Stimulated activated CD8-positive, alpha-beta memory T cell treated with anti-CD3 and anti-CD28 coated beads, Interleukin-15, amount 100 ng/mL, for 1 hour (primary cell): ENCODE measurements at regions not wholly inside any gene's neighbourhood (a gene's known extent, or its start where the extent isn't known, plus 50 kb on each side); places are given as distances from the start of the nearest gene placed in this dataset.
"Not testable (repeated sequence)": the region's sequence is repeated elsewhere in the genome, so short reads cannot be mapped to it uniquely, and the experiment has no call there.

Experiments
- DNase-seq: peaks from one replicate; pipeline ENCODE4 v3.0.0-alpha.2; 2020; ENCODE audit warnings: low read depth

DNA sequence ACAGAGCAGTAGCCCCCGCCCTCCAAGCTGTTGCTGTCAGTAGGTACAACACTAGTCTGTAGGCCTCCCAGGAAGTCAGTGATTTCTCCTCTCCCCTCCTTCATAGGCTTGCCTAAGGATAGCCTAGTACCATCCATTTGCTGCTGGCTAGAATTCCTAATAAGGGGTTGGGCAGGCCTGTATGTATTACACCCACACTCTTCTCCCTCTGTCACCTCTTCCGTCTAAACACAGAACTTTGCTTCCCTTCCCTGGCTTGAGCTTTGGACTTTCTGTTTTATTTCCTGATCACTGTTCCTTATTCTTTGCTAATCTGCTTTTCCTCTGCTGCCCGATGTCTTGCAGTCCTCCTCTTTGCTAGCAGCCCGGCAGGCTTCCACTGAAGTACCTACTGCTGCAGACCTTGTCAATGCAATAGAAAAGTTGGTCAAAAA, 93.4 kb upstream of the UMPS start:
- DNase-seq: no peak

DNA sequence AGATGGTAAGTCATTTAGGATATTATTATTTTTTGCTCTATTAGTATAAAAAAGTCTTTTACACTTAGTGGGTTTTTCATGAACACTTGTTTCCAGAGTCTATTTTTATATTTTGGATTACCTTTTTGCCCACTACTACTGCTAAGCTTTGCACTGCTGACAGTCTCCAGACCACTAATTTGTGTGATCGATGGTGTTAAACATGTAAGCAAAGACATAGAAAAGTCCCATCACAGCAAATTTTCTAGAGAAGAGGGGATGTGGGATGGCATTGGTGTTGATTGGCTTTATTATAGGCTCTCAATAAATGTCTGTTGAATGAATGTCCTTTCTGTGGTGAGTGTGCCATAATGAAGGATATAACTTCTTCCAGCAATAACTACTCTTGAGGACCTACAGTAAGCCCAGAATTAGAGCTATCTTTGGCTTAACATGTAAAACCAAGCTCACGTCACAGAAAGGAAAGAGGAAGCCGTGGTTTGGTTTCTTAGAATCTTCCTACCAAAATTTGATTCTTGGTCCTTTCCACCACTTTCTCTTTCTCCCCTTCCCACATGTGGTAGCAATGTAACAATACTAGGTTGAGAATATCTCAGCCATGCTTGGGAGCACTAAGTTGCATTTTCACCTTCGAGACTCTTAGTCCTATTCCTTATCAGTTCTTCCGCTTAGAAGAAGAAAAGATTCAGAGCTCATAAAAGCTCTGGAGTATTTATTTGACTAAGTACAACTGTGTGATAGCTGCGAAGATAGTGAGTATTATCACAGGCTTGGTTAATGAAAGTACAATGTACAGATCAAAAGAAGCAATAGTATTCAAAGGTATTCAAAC, 90.6 kb upstream of the UMPS start:
- no peak for DNase-seq

DNA sequence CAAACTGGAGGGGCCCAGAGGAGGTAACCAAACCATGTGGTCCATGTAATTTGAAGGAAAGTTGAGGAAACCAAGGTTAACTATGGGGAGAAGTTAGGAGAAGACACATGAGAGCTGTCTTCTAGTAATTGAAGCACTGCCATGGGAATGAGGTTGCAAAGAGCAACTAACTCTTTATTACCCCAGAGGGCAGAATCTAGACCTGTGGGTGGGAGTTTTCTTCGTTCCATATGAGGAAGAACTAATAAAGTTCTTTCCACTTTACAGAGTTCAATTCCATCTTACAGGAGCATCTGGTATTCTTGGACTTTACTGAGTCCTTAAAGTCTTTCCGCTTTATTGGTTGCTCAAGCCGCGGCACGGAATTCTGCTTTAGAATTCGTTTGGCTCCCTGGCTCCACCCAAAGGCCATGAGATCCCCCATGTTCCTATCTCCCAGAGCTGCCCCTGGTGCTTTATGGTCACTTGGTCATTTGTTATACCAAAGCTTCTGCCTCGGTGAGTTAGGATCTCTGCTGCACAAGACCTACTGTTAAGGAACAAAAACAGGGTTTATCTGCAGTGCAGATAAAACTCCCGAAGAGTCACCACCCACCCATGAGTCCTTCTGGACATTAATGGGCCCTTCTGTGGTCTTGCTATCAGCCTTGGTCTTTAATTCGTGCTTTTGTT, 89.5 kb upstream of the UMPS start:
- DNase-seq: no peak

DNA sequence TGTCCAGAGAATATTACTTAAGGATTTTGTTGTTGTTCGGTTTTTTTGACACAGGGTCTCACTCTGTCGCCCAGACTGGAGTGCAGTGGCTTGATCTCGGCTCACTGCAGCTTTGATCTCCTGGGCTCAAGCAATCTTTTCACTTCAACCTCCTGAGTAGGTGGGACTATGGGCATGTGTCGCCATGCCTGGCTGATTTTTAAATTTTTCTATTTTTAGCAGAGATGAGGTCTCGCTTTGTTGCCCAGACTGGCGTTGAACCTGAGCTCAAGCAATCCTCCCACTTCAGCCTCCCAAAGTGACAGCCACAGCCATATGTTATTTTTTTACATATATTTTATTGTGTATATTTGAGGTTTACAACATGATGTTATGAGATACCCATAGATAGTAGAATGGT, 86.8 kb upstream of the UMPS start:
- no peak for DNase-seq

DNA sequence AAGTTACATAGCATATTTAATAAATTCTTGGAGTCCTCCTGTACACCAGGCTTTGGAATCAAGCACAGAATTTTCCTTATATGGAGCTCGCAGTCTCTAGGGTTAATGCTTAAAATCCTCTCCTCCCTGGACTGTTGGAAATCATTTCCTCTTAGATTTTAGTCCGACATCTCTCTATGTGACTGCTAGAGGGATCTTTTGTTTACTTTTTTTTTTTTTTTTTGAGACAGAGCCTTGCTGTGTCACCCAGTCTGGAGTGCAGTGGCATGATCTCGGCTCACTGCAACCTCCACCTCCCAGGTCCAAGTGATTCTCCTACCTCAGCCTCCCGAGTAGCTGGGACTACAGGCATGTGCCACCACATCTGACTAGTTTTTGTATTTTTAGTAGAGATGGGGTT, 84.1 kb upstream of the UMPS start:
- not testable (repeated sequence) for DNase-seq

DNA sequence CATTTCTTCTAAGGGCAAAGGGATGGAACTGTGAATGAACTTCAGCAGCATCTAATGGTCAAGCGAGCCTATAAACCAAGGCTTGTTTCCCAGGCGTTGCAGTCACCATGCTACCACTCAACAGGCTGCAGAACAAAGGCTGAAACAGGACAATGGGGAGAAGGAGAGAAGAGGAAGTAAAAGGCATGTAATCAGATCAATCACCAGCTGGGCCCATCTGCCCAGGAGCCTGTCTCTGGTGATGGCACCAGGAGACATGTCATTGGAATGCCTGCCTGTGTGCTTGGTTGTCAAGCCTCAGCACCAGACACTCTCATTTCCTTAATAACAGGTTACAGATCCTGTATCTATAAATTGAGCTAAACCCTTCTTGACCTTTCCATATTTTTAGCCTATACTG, 81.7 kb upstream of the UMPS start:
- no peak for DNase-seq

DNA sequence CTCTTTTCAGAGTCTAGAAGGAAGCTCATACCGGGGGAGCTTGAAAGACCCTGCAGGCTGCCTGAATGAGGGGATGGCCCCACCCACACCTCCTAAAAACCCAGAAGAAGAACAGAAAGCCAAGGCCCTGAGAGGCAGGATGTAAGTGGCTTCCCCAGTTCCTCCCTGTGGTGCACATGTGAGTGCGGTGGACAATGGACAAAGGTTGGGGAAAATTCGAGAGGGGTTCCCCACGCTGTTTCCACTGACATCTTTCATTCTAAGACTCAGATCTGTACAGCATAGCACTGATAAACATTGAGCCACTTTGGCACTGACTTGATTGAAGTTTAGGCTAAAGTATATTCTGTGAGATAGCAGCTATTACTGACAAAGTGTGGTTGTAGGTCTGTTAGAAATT, 79.5 kb upstream of the UMPS start:
- no peak for DNase-seq

DNA sequence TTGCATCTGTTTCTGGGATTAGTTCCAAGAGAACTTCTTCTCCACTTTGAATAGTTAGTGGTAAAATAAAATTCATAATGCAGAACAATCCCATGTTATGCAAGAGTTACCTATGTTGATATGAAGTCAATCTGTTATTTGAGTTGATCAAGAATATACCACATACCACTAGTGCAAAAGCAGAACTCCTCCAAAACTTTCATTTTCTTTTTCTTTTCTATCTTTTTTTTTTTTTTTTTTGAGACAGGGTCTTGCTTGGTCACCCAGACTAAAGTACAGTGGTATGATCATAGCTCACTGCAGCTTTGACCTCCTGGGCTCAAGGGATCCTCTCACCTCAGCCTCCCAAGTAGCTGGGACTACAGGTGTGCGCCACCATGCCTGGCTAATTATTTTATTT, 78.8 kb upstream of the UMPS start:
- DNase-seq: not testable (repeated sequence)

DNA sequence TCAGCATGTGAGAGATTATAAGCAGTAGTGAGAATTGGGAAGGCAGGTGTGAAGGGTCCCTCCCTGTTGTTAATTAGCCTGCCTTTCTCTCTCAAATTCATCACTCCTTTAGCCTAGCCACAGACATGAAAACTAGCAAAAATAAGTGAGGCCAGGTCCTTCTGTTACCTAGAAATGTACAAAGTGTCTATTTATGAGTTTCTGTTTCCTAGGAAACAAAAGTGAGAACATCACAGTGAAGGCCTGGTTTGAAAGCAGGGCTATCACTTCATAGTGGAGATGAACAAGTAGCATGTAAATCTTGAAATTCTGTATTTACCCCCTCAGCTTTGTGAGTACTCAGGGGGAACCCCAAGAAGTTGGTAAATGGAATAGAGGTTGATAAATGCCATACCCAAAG, 78.2 kb upstream of the UMPS start:
- DNase-seq: no peak

DNA sequence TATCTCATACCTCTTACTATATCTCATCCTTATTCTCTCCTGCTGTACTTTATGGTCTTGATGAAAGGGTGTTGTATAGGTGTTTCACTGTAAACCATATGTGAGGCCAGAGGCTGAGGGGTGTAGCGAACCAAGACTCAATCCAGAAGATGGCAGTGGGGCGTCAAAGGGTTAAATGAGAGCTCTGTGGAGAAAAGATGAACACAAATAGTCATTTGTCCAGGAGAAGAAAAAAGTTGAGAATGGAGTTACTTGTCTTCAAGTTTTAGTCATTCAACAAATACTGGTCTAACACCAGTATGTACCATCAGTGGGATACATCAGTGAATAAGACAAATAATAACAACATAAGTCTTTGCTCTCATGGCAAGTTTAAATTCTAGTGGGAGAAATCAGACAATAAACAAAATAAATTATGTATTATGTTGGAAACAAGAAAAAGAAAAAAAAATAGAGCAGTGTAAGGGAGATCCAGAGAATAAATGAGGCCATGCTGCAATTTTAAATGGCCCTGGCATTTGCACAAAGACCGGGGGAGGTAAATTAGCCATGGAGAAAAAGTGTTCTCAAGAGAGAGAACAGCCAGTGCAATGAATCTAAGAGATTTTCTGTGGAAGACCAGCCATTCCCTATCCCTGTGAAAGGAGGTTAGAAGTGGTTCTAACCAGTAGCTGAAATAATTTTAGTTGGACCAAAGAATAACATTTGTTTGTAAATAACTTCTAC, 77.0 kb upstream of the UMPS start:
- no peak for DNase-seq

DNA sequence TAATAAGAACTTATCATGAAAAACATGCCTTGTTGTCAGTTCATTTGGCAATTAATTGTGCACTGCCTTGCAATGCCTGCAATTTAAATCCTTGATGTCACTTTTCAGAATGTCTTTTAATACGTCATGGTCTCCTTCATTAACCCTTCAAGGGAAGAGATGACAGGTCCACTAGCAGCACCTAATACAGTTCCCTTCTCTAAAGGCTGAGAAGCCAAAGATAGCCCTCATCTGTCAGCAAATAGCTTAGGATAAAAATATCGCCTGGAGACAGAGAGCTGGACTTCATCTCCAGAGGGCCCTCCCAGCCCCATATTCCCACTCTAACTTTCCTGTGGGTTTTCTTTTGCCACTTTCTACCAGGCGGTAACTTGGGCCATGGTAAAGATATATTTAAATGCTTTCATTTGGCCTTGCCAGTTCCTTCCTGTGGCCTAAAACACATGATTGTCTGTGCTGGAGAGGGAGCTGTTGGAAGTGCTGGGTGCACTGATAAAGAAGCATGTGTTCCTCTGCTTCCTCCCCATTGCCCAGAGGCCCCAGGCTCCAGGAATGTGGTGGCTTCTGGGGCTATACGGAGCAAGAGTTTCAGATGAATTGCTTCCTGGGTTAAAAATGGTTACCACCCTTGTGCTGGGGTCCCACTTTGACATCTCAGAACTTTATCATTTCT, 76.3 kb upstream of the UMPS start:
- DNase-seq: no peak

DNA sequence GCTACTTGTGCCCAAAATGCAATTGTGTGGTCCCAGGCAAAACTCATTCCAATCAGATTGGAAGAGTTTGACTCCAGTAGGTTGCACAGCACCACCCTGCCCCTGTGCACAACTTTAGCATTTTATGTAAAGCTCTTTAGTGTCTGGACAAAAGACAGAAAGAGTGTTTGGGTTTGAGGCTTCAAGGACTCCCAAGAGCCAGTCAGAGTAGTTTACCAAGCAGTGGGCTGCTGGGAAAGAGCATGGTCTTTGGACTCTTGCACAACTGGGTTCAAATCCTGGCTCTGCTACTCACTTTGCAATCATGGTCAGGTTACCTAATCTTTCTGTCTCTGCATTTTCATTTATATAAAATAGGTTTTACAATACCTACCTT, 75.8 kb upstream of the UMPS start:
- no peak for DNase-seq

DNA sequence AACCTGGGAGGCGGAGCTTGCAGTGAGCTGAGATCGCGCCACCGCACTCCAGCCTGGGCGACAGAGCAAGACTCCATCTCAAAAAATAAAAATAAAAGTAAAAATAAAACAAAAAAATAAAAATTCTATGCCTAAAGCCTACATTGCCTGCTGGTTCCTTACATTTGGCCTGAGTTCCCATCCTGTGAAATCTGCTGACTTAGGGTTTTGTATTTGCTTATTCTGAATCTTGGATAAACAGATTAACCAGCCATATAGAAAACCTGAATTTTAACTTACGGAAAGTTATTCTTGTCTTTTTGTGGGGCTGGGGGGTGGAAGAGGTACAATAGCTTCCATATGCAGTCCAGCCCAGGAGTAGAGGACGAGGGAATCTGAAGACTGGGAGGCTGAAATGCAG, 73.7 kb upstream of the UMPS start:
- no peak for DNase-seq

DNA sequence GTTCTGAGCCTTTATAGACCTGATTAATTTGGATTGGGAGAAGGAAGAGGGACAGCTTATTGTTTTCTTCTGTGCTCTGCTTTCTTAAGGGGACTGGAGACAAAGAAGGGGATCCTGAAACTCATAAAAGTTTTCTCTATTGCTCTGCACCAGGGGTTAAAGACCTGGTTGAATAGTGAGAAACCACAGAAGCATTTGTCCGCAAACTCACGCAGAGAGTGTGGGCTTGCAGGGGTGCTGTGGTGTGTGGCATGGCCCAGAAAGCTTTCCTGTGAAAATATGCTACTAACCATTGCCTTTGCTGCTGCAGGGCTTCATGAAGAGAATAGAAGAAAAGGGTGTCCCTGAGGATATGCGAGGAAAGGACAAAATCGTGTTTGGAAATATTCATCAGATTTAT, 73.1 kb upstream of the UMPS start:
- no peak for DNase-seq

DNA sequence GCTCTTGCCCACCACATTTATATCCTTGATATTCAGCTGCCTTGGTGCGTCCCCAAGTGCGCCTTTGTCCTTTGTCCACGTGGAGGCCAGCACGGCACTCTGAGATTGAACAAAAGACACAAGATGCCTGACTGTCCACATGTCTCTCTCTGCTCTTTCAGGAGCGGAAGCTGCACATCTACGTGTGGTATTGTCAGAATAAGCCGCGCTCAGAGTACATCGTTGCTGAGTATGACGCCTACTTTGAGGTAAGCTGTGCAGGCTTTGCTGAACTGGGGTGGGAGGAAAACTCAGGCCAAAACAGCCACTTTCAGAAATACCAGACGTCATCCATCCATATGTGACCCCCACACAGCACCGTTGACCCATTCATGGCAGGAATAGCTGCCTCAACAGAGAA, 72.0 kb upstream of the UMPS start:
- no peak for DNase-seq

DNA sequence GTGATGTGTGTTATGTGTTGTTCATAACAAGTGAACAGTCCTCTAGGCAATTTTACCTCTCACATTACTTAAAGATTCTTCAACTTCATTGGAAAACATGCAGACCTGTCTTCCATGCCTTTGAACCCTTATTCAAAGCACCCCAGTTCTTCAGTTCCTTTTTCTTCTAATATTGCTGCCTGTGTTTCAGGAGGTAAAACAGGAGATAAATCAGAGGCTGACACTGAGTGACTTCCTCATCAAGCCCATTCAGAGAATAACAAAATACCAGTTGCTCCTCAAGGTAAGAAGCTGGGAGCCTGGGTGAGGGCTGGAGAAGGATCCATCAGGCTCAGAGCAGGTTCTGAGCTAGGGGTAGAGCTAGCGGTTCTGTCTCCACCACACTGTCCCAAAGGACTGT, 71.1 kb upstream of the UMPS start:
- DNase-seq: no peak

DNA sequence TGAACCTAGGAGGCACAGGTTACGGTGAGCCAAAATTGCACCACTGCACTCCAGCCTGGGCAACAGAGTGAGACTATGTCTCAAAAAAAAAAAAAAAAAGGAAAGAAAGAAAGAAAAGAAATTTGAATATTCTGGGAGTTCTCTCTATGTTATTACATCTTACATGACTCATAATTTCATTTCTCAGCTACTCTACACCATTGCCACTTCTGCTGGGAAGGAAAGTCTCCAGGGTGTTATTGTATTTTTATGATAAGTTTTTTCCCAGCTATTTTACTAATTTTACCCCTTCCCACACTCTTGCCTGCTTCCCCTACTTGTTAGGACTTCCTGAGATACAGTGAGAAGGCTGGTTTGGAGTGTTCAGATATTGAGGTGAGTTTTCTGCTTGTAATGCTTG, 69.7 kb upstream of the UMPS start:
- no peak for DNase-seq

DNA sequence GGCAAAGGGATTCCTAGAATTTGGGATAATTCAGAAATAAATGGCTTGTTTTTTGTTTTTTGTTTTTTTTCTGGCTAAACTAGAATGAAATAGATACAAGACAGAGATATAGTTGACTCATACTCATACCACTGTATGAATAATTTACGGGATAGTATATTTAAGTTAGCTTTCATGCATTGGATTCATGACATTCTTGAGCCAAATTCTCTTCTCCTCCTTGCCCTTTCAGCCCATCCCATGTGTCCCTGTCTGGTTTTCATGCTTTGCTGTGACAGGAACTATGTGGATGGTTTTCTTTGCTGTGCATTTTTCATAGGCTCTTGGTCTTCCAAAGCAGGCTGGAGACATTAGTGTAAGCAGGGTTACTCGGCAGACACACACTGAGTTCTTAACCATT, 66.6 kb upstream of the UMPS start:
- DNase-seq: no peak

DNA sequence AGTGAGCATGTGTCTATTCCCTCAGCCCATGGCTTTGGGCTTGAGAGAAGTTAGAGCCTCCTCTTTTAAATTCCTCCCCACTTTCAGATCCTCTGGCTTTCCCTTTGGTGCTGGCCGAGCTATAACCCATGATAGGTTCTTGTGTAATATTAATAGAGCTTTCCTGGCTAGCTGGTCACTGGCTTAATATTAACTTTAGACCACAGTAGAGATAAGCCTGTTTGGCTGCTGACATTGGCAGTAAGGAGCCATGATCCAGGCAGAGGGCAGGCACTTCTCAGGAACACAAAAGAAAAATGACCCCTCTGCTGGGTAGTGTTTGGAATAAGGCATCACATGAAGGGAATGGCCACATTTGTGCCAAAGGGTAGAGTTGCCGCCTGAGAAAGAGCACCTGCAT, 65.4 kb upstream of the UMPS start:
- DNase-seq: no peak

DNA sequence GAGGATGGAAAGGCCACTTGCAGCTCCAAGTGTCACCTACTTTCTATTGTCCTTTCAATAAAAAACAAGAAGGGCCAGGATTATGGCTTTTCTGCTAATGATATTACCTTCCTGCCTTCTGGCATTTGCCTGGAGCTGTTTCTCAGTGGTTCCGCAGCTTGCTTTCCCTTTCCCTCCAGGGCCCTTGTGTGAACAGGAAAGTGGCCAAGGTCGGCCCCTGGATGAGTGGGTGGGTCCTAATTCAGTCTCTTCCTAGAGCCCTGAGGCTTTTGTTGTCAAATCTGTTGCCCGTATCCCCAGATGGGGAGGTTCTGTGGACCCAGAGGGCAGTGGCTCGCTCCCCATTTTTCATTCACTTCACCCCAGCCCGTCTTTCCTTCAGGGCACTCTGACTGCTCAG, 64.2 kb upstream of the UMPS start:
- no peak for DNase-seq

DNA sequence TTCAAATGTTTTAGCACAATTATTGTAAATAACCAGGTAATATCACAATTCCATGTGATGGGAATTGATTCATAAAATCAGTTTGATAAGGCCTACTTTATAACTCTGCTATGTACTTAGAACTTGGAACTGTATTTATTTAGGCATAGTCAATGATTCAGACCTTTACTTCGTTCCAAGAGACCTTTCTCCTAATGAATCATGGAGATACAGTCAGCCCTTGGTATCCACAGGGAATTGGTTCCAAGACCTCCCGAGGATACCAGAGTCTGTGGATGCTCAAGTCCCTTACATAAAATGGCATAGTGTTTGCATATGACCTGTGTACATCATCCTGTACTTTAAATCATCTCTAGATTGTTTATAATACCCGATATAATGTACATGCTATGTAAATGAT, 60.8 kb upstream of the UMPS start:
- DNase-seq: no peak

DNA sequence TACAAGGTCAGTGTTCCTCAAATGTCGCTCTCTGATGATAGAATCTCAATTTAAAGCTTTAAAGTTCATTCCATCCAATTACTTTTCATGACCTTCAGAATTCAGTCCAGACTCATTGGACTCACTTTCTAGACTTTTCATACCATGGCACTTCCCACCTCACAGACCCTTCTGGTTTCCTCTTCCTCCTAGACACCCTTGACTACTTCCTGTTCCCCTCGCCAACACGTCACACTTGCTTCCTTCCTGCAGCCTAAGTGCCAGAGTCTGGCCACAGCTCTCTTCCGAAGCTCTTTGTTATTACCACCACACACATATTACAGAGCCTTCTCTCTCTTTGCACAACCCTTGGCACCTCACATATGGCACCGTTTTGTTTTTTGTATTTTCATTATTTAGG, 59.1 kb upstream of the UMPS start:
- no peak for DNase-seq

DNA sequence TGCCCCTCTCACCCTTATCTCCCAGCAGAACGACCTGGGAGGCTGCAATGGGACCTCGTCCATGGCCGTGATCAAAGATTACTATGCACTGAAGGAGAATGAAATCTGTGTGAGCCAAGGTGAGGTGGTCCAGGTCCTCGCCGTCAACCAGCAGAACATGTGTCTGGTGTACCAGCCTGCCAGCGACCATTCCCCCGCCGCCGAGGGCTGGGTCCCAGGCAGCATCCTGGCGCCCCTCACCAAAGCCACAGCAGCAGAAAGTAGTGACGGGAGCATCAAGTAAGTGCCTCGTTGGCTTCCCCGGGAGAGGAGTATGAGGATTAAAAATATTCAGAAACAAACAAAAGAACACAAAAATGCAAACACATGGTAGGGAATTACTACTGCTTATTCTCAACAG, 55.9 kb upstream of the UMPS start:
- DNase-seq: no peak
